Esophagus muscularis mucosa (tissue), 3 donors: ENCODE measurements at regions not wholly inside any gene's neighbourhood (a gene's known extent, or its start where the extent isn't known, plus 50 kb on each side); places are given as distances from the start of the nearest gene placed in this dataset.

Experiments
- CTCF ChIP-seq, 3 experiments: fragments of 200-600 bp in 2 of 3; fragments of 450-650 bp in 1 of 3; sonication (generic) in 2 of 3; IDR thresholded peaks; one replicate each; pipeline ENCODE4 v1.5.1; 2017 to 2019; ENCODE audit warnings: antibody characterized with exemption in 3 of 3, mild to moderate bottlenecking in 2 of 3, moderate library complexity in 1 of 3
- POLR2AphosphoS5 ChIP-seq, 2 donors: sonication (generic); formaldehyde crosslinking; IDR thresholded peaks; one replicate each; pipeline ENCODE4 v1.6.1; 2017; ENCODE audit warnings: antibody characterized with exemption in 2 of 2

DNA sequence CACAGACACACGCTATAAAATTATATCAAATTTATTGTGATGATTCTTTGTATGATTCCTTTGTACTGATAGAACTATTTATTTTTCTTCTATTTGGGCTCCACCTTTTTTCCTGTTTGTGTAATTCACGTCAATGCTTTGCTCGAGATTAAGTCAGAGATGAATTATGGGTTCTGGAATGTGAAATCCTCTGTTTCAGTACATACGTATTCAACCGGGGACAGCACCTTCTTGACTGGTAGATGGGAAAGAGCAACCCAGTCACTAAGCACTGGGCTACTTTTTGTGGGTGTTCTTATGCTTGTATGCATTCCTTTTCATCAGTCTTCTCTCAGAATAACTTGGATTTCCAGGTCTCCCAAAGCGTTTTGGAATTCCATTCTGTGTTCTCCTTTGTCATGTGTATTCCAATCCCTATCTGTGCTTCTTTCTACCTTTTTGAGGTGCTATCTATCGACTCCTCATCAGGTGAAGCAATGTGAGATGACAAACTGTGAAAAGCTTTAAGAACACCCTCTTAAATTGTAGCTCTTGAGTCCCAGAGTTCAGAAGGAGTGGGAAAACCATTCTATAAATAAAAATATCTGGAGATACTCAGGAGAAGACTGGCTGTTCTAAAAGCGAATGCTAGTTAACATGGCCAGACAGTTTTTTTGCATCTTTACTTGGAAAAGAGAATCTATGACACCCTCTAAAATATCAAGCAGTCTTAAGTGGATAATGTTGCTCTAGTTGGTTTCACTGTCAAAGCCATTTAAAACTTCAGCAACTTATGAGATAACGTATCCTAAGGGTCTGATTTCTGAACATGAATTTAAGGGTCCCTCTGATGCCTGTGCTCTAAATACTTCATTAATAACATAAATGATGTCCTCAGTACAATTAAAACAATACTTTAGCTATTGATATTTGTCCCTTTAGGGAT, 197.7 kb upstream of the PREP start:
- no peak for TF ChIP-seq POLR2AphosphoS5 (IDR thresholded peaks at IDR 0.05)
- no peak for TF ChIP-seq CTCF (IDR thresholded peaks at IDR 0.05)
